H9 (cell line): ENCODE measurements at regions not wholly inside any gene's neighbourhood (a gene's known extent, or its start where the extent isn't known, plus 50 kb on each side); places are given as distances from the start of the nearest gene placed in this dataset.

Experiments used
- DNase-seq: peaks from one replicate; pipeline ENCODE4 v3.0.0-alpha.2; 2017
- H2AFZ ChIP-seq: one replicate; pipeline ENCODE4 v1.6.1; 2013; ENCODE audit warnings: mild to moderate bottlenecking, low read length, control low read depth, moderate library complexity
- H2AK5ac ChIP-seq: 2 replicates; pipeline ENCODE4 v1.6.1; 2013; ENCODE audit warnings: low read length, control low read depth, mixed read lengths; ENCODE audit not compliant: insufficient read length
- H2BK120ac ChIP-seq: one replicate; pipeline ENCODE4 v1.6.1; 2013; ENCODE audit warnings: low read depth, mild to moderate bottlenecking, low read length, control low read depth, inconsistent platforms; ENCODE audit not compliant: poor library complexity, severe bottlenecking
- H2BK12ac ChIP-seq: 2 replicates; pipeline ENCODE4 v1.6.1; 2013; ENCODE audit warnings: low read length, control low read depth, mixed read lengths, low read depth; ENCODE audit not compliant: insufficient read length
- H2BK15ac ChIP-seq: 2 replicates; pipeline ENCODE4 v1.6.1; 2013; ENCODE audit warnings: low read depth, low read length, control low read depth
- H2BK20ac ChIP-seq: one replicate; pipeline ENCODE4 v1.6.1; 2013; ENCODE audit warnings: low read depth, mild to moderate bottlenecking, low read length, control low read depth, inconsistent platforms; ENCODE audit not compliant: poor library complexity, severe bottlenecking
- H2BK5ac ChIP-seq: 2 replicates; pipeline ENCODE4 v1.6.1; 2013; ENCODE audit warnings: low read length, control low read depth, mixed read lengths; ENCODE audit not compliant: insufficient read length
- H3K14ac ChIP-seq: 2 replicates; pipeline ENCODE4 v1.6.1; 2013; ENCODE audit warnings: low read length, control low read depth; ENCODE audit not compliant: insufficient read depth
- H3K18ac ChIP-seq: 2 replicates; pipeline ENCODE4 v1.6.1; 2013; ENCODE audit warnings: low read depth, mild to moderate bottlenecking, mixed read lengths, low read length, control low read depth; ENCODE audit not compliant: insufficient read length
- H3K23ac ChIP-seq: 2 replicates; pipeline ENCODE4 v1.6.1; 2013; ENCODE audit warnings: low read length, control low read depth, mixed read lengths, low read depth; ENCODE audit not compliant: insufficient read length
- H3K23me2 ChIP-seq: 2 replicates; pipeline ENCODE4 v1.6.1; 2013; ENCODE audit warnings: low read depth, mild to moderate bottlenecking, mixed read lengths, low read length, control low read depth; ENCODE audit not compliant: insufficient read length, poor library complexity, severe bottlenecking
- H3K27ac ChIP-seq: 2 replicates; pipeline ENCODE4 v1.5.1; 2013; ENCODE audit warnings: low read length, control low read depth, mixed read lengths, low read depth; ENCODE audit not compliant: insufficient read length
- H3K27me3 ChIP-seq: 2 replicates; pipeline ENCODE4 v1.6.1; 2013; ENCODE audit warnings: low read length, control low read depth, inconsistent platforms; ENCODE audit not compliant: insufficient read depth
- H3K4ac ChIP-seq: 2 replicates; pipeline ENCODE4 v1.6.1; 2013; ENCODE audit warnings: low read depth, mild to moderate bottlenecking, control low read depth, inconsistent platforms, low read length, moderate library complexity
- H3K4me1 ChIP-seq: 2 replicates; pipeline ENCODE4 v1.6.1; 2013; ENCODE audit warnings: low read length, control low read depth, inconsistent platforms; ENCODE audit not compliant: insufficient read depth
- H3K4me2 ChIP-seq: 2 replicates; pipeline ENCODE4 v1.6.1; 2013; ENCODE audit warnings: low read length, control low read depth, mixed read lengths; ENCODE audit not compliant: insufficient read length, insufficient read depth
- H3K56ac ChIP-seq: 2 replicates; pipeline ENCODE4 v1.6.1; 2013; ENCODE audit warnings: low read depth, mild to moderate bottlenecking, mixed read lengths, low read length, control low read depth; ENCODE audit not compliant: insufficient read length
- H3K79me1 ChIP-seq: 2 replicates; pipeline ENCODE4 v1.6.1; 2013; ENCODE audit warnings: low read depth, mild to moderate bottlenecking, moderate library complexity, low read length, control low read depth, inconsistent platforms; ENCODE audit not compliant: insufficient read depth, poor library complexity, severe bottlenecking
- H3K79me2 ChIP-seq: 2 replicates; pipeline ENCODE4 v1.6.1; 2013; ENCODE audit warnings: low read length, control low read depth, inconsistent platforms; ENCODE audit not compliant: insufficient read depth
- H3K9ac ChIP-seq: 2 replicates; pipeline ENCODE4 v1.6.1; 2013; ENCODE audit warnings: low read length, control low read depth, mixed read lengths; ENCODE audit not compliant: insufficient read length; ENCODE audit errors: extremely low read depth
- H3K9me3 ChIP-seq: one replicate; pipeline ENCODE4 v1.6.1; 2013; ENCODE audit warnings: low read depth, low read length, inconsistent platforms; ENCODE audit not compliant: control insufficient read depth
- H3T11ph ChIP-seq: one replicate; pipeline ENCODE4 v1.6.1; 2013; ENCODE audit warnings: mild to moderate bottlenecking, low read length, control low read depth, inconsistent platforms
- H4K20me1 ChIP-seq: one replicate; pipeline ENCODE4 v1.6.1; 2013; ENCODE audit not compliant: control insufficient read depth, insufficient read length, insufficient read depth
- H4K5ac ChIP-seq: 2 replicates; pipeline ENCODE4 v1.6.1; 2013; ENCODE audit warnings: low read depth, mild to moderate bottlenecking, mixed read lengths, low read length, control low read depth; ENCODE audit not compliant: insufficient read length
- H4K8ac ChIP-seq: replicated peaks from 2 replicates; pipeline ENCODE4 v1.6.1; 2013; ENCODE audit warnings: low read length, control low read depth, mixed read lengths, low read depth; ENCODE audit not compliant: insufficient read length
- H4K91ac ChIP-seq: 2 replicates; pipeline ENCODE4 v1.6.1; 2013; ENCODE audit warnings: low read depth, mild to moderate bottlenecking, moderate library complexity, mixed read lengths, low read length, control low read depth; ENCODE audit not compliant: insufficient read length
- H3K27ac Mint-ChIP-seq, 3 experiments: 2 replicates in 2 of 3; 3 replicates in 1 of 3; pipeline ENCODE4 v1.8.0; 2020 to 2021; ENCODE audit warnings: mixed read lengths in 3 of 3, mild to moderate bottlenecking in 1 of 3, moderate library complexity in 1 of 3
- H3K27me3 Mint-ChIP-seq: 2 replicates; pipeline ENCODE4 v1.8.0; 2021; ENCODE audit warnings: low read depth, mild to moderate bottlenecking, moderate library complexity, mixed read lengths
- H3K36me3 Mint-ChIP-seq, 3 experiments: 2 replicates in 2 of 3; 3 replicates in 1 of 3; pipeline ENCODE4 v1.8.0; 2020 to 2021; ENCODE audit warnings: low read depth in 3 of 3, mixed read lengths in 3 of 3; ENCODE audit not compliant: insufficient read depth in 1 of 3
- H3K4me1 Mint-ChIP-seq, 2 experiments: 2 replicates each; pipeline ENCODE4 v1.8.0; 2020; ENCODE audit warnings: mixed read lengths in 2 of 2
- H3K4me3 Mint-ChIP-seq, 2 experiments: 2 replicates in 1 of 2; 3 replicates in 1 of 2; pipeline ENCODE4 v1.8.0; 2020 to 2021; ENCODE audit warnings: mild to moderate bottlenecking in 2 of 2, mixed read lengths in 2 of 2, moderate library complexity in 1 of 2
- H3K9me3 Mint-ChIP-seq, 2 experiments: 2 replicates in 1 of 2; 3 replicates in 1 of 2; pipeline ENCODE4 v1.8.0; 2020; ENCODE audit warnings: mild to moderate bottlenecking in 2 of 2, mixed read lengths in 2 of 2, moderate library complexity in 1 of 2
- WGBS: extraction: QIAGEN DNeasy Blood & Tissue Kit; methylation state at CpG from one replicate; pipeline ENCODE4 v1.1.7; 2013; ENCODE audit warnings: missing lambda C conversion rate, low lambda C conversion rate, mixed read lengths; ENCODE audit not compliant: insufficient read length; ENCODE audit errors: extremely low coverage; 5-methylcytosine and 5-hydroxymethylcytosine counted together
- TF ChIP-seq, protein P1 (sequence below): fragments of 200-600 bp; sonication (generic); conservative IDR thresholded peaks from 3 replicates; pipeline ENCODE4 v1.8.0; 2021; ENCODE audit warnings: antibody characterized with exemption, mild to moderate bottlenecking

DNA sequence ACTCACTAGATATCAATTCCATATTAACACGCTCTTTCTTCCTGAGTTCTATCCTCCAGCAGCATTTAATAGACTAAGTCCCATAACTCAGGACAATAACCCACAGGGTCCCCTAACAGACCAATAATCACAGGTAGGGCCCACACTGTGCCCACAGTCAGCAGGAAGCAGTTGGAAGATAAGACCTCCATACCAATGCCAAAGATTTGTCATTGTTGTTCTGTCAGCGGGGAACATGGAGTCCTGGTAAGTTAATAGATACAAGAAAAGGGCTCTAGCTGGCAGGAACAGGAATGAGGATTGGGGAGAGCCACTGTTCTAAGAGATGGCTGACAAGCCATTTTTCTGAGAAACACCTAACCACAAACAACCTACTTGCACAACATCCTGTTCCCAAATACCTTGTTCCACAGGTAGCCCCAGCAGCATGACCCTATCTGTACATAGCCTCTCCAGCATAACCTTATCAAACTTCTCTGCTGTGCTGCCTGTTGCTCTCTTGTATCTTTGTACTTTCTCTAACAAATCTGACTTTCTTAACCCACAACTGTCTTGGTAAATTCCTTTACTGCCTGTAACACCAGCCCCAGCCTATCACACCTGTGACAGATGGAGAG is 142.0 kb upstream of the KCNJ15 start:
- no peak overlapping the region for H3K56ac ChIP-seq
- peaks cover 5 to 7% of the 10 kb centered on the region in 2 experiments; a peak in 4 of 5 replicates for H3K9me3 Mint-ChIP-seq
- no peak overlapping the region for H4K5ac ChIP-seq
- no peak overlapping the region for H3K4ac ChIP-seq
- no peak overlapping the region for H3K27ac ChIP-seq
- no peaks in the 10 kb centered on the region for H3K27me3 ChIP-seq
- no peak overlapping the region for H3K23ac ChIP-seq
- no peaks in the 10 kb centered on the region for H3K79me1 ChIP-seq
- no peak overlapping the region; a peak in 1 of 7 replicates for H3K27ac Mint-ChIP-seq
- no peak overlapping the region for H4K91ac ChIP-seq
- no peak overlapping the region for H3K14ac ChIP-seq
- no peak overlapping the region for H2AFZ ChIP-seq
- H3T11ph ChIP-seq = no peak overlapping the region
- no peak overlapping the region for H2AK5ac ChIP-seq
- H2BK120ac ChIP-seq = no peak overlapping the region
- H3K4me1 Mint-ChIP-seq = no peaks in the 10 kb centered on the region
- no peak overlapping the region for H2BK15ac ChIP-seq
- H2BK20ac ChIP-seq = no peak overlapping the region
- no CpG with 5 or more reads among the region's 2 CpGs for WGBS
- no peak overlapping the region for H3K4me2 ChIP-seq
- 0 out of 2 replicates have a peak, but pooled peaks cover 1% of the 10 kb centered on the region for H3K27me3 Mint-ChIP-seq
- TF ChIP-seq, protein P1, sequence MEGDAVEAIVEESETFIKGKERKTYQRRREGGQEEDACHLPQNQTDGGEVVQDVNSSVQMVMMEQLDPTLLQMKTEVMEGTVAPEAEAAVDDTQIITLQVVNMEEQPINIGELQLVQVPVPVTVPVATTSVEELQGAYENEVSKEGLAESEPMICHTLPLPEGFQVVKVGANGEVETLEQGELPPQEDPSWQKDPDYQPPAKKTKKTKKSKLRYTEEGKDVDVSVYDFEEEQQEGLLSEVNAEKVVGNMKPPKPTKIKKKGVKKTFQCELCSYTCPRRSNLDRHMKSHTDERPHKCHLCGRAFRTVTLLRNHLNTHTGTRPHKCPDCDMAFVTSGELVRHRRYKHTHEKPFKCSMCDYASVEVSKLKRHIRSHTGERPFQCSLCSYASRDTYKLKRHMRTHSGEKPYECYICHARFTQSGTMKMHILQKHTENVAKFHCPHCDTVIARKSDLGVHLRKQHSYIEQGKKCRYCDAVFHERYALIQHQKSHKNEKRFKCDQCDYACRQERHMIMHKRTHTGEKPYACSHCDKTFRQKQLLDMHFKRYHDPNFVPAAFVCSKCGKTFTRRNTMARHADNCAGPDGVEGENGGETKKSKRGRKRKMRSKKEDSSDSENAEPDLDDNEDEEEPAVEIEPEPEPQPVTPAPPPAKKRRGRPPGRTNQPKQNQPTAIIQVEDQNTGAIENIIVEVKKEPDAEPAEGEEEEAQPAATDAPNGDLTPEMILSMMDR = no peak
- H3K9ac ChIP-seq = no peak overlapping the region
- no peaks in the 10 kb centered on the region; a peak in 1 of 7 replicates for H3K36me3 Mint-ChIP-seq
- no peak overlapping the region for H4K8ac ChIP-seq
- H3K18ac ChIP-seq = no peak overlapping the region
- no peak for DNase-seq
- H3K4me3 Mint-ChIP-seq = no peak overlapping the region
- H3K79me2 ChIP-seq = no peaks in the 10 kb centered on the region
- H3K9me3 ChIP-seq = no peaks in the 10 kb centered on the region
- no peaks in the 10 kb centered on the region for H3K23me2 ChIP-seq
- H2BK5ac ChIP-seq = no peak overlapping the region
- H3K4me1 ChIP-seq = no peaks in the 10 kb centered on the region
- no peak overlapping the region for H2BK12ac ChIP-seq
- H4K20me1 ChIP-seq = no peaks in the 10 kb centered on the region
